ENCODE measurements at regions not wholly inside any gene's neighbourhood (a gene's known extent, or its start where the extent isn't known, plus 50 kb on each side); places are given as distances from the start of the nearest gene placed in this dataset.

DNA sequence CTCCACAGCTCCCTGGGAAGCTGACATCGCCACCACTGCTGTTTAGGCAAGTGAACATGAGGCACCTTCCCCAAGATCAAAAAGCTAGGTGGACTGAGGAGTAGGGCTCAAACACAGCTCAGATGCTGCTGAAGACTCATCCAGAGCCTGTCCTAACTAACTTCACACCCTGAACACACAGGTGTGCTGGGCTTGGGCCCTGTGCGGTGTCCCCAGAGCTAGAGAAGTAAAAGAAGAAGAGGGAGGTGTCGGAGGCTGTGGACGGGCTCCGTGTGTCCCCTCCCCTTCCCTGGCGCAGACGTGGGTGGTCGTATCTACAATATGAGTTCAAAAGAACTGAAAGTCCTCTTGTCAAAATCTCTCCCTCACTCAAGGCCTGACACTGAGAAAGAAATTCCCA, 373.4 kb upstream of the MGMT start:
- dilution Hi-C loops (cut with MboI; ENCODE audit: extremely low pct_ligation_motif_present, low sequenced_read_pairs), result no loop called here
- BruUV-seq (replicated peaks), result no TSS peak
- DNase-seq (ENCODE audit: low read depth, low spot score), result no peak

DNA sequence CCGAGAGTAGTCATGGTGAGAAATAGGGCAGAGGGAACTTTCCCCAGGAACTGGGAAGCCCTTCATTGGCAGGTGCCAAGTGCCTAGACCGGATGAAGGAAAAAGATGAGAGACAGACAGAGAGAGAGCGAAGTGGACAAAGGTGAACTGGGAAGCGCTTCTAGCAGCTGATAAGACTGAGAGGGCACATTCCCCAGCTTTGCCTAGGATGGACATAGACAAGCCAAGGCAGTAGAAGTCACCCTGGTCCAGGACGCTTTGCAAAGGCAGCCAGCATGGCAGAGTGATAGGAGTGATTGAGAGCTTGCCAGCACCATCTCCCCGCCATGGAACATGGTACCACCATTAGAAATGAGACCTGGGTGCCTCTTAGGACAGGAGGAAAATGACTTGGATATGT, 372.8 kb upstream of the MGMT start:
- CTCF ChIA-PET, result no interaction called here
- DNase-seq (ENCODE audit: low read depth, low spot score), result no peak
- TF ChIP-seq POLR2A (IDR thresholded peaks at IDR 0.05; ENCODE audit: low read depth, low read length), result no peak
- TF ChIP-seq, protein P1, sequence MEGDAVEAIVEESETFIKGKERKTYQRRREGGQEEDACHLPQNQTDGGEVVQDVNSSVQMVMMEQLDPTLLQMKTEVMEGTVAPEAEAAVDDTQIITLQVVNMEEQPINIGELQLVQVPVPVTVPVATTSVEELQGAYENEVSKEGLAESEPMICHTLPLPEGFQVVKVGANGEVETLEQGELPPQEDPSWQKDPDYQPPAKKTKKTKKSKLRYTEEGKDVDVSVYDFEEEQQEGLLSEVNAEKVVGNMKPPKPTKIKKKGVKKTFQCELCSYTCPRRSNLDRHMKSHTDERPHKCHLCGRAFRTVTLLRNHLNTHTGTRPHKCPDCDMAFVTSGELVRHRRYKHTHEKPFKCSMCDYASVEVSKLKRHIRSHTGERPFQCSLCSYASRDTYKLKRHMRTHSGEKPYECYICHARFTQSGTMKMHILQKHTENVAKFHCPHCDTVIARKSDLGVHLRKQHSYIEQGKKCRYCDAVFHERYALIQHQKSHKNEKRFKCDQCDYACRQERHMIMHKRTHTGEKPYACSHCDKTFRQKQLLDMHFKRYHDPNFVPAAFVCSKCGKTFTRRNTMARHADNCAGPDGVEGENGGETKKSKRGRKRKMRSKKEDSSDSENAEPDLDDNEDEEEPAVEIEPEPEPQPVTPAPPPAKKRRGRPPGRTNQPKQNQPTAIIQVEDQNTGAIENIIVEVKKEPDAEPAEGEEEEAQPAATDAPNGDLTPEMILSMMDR (IDR thresholded peaks at IDR 0.05; ENCODE audit: extremely low read depth in 1 of 2, insufficient read depth in 1 of 2, low read depth in 1 of 2, low read length in 2 of 2), result no peak
- no peak for TF ChIP-seq EZH2 (IDR thresholded peaks at IDR 0.05; ENCODE audit: borderline replicate concordance, low read depth, low read length, severe bottlenecking)
- TF ChIP-seq GATA2 (IDR thresholded peaks at IDR 0.05; ENCODE audit: insufficient read depth, insufficient read length, low read depth, low read length), result no peak
- no peak for TF ChIP-seq POLR2AphosphoS5 (IDR thresholded peaks at IDR 0.05; ENCODE audit: insufficient read depth, low read depth, low read length)
- no peak for TF ChIP-seq FOS (IDR thresholded peaks at IDR 0.05; ENCODE audit: borderline replicate concordance, insufficient read depth, low read length)
- TF ChIP-seq MYC (IDR thresholded peaks at IDR 0.05; ENCODE audit: low read depth, low read length), result no peak
- no peak for TF ChIP-seq JUN (IDR thresholded peaks at IDR 0.05; ENCODE audit: borderline replicate concordance, insufficient read depth, insufficient read length, low read depth)
- TF ChIP-seq, protein P2, sequence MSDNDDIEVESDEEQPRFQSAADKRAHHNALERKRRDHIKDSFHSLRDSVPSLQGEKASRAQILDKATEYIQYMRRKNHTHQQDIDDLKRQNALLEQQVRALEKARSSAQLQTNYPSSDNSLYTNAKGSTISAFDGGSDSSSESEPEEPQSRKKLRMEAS (IDR thresholded peaks at IDR 0.05; ENCODE audit: insufficient read depth, insufficient read length), result no peak
- Histone ChIP-seq H3K4me1 (ENCODE audit: control insufficient read depth, extremely low read depth, insufficient read depth, low read length) (peaks cover 7% of the 10 kb centered on the region), H3K9me1 (replicated peaks; ENCODE audit: control insufficient read depth, extremely low read depth, insufficient read depth, low read length) (no peaks in the 10 kb centered on the region), H3K9me3 (replicated peaks; ENCODE audit: control insufficient read depth, insufficient read depth, low read length) (no peaks in the 10 kb centered on the region), H3K79me2 (ENCODE audit: control insufficient read depth, insufficient read depth, low read length) (no peaks in the 10 kb centered on the region), H3K27ac (ENCODE audit: insufficient read depth, low read depth, low read length) (no peak overlapping the region), H3K4me2 (ENCODE audit: insufficient read depth, low read length) (no peak overlapping the region), H3K4me3 (replicated peaks in 1 of 3; ENCODE audit: insufficient read depth in 1 of 3, low read depth in 1 of 3, low read length in 3 of 3) (no peak overlapping the region), H2AFZ (ENCODE audit: low read depth, low read length) (no peak overlapping the region), H3K9ac (replicated peaks; ENCODE audit: extremely low read depth, insufficient read depth, low read length) (no peak overlapping the region), H4K20me1 (replicated peaks; ENCODE audit: control insufficient read depth, extremely low read depth, insufficient read depth, low read length) (no peaks in the 10 kb centered on the region), H3K36me3 (ENCODE audit: control insufficient read depth in 2 of 2, extremely low read depth in 1 of 2, insufficient read depth in 2 of 2, low read length in 2 of 2) (no peaks in the 10 kb centered on the region), H3K27me3 (ENCODE audit: control insufficient read depth in 2 of 2, insufficient read depth in 2 of 2, low read length in 2 of 2) (peaks cover 0 to 2% of the 10 kb centered on the region in 2 experiments)
- POLR2A ChIA-PET, result no interaction called here
- BruUV-seq (replicated peaks), result no TSS peak
- FAIRE-seq, result no peak
- intact Hi-C loops (cut with micrococcal nuclease) (no loop called here), dilution Hi-C loops (cut with MboI; ENCODE audit: extremely low pct_ligation_motif_present, low sequenced_read_pairs) (no loop called here)

More for the DNA sequence above, 373.4 kb upstream of the MGMT start:
- no peak overlapping the region for H3K4me2 ChIP-seq (ENCODE audit: insufficient read depth, low read length)
- H3K4me1 ChIP-seq (ENCODE audit: control insufficient read depth, extremely low read depth, insufficient read depth, low read length), result peaks cover 7% of the 10 kb centered on the region
- H4K20me1 ChIP-seq (replicated peaks; ENCODE audit: control insufficient read depth, extremely low read depth, insufficient read depth, low read length), result no peaks in the 10 kb centered on the region
- no peak overlapping the region for H2AFZ ChIP-seq (ENCODE audit: low read depth, low read length)
- no peaks in the 10 kb centered on the region for H3K79me2 ChIP-seq (ENCODE audit: control insufficient read depth, insufficient read depth, low read length)
- CTCF ChIA-PET, result no interaction called here
- POLR2A ChIA-PET, result no interaction called here
- intact Hi-C loops (cut with micrococcal nuclease), result no loop called here
- no peaks in the 10 kb centered on the region for H3K36me3 ChIP-seq (ENCODE audit: control insufficient read depth in 2 of 2, extremely low read depth in 1 of 2, insufficient read depth in 2 of 2, low read length in 2 of 2)
- FAIRE-seq, result no peak
- TF ChIP-seq POLR2AphosphoS5 (IDR thresholded peaks at IDR 0.05; ENCODE audit: insufficient read depth, low read depth, low read length) (no peak), MYC (IDR thresholded peaks at IDR 0.05; ENCODE audit: low read depth, low read length) (no peak), EZH2 (IDR thresholded peaks at IDR 0.05; ENCODE audit: borderline replicate concordance, low read depth, low read length, severe bottlenecking) (no peak), POLR2A (IDR thresholded peaks at IDR 0.05; ENCODE audit: low read depth, low read length) (no peak), FOS (IDR thresholded peaks at IDR 0.05; ENCODE audit: borderline replicate concordance, insufficient read depth, low read length) (no peak)
- TF ChIP-seq, protein P1 (IDR thresholded peaks at IDR 0.05; ENCODE audit: extremely low read depth in 1 of 2, insufficient read depth in 1 of 2, low read depth in 1 of 2, low read length in 2 of 2), result no peak
- no peaks in the 10 kb centered on the region for H3K9me1 ChIP-seq (replicated peaks; ENCODE audit: control insufficient read depth, extremely low read depth, insufficient read depth, low read length)
- no peak overlapping the region for H3K9ac ChIP-seq (replicated peaks; ENCODE audit: extremely low read depth, insufficient read depth, low read length)
- H3K27ac ChIP-seq (ENCODE audit: insufficient read depth, low read depth, low read length), result no peak overlapping the region
- no peaks in the 10 kb centered on the region for H3K9me3 ChIP-seq (replicated peaks; ENCODE audit: control insufficient read depth, insufficient read depth, low read length)
- peaks cover 0 to 2% of the 10 kb centered on the region in 2 experiments for H3K27me3 ChIP-seq (ENCODE audit: control insufficient read depth in 2 of 2, insufficient read depth in 2 of 2, low read length in 2 of 2)
- no peak overlapping the region for H3K4me3 ChIP-seq (replicated peaks in 1 of 3; ENCODE audit: insufficient read depth in 1 of 3, low read depth in 1 of 3, low read length in 3 of 3)
